A549 (cell line): ENCODE measurements at regions not wholly inside any gene's neighbourhood (a gene's known extent, or its start where the extent isn't known, plus 50 kb on each side); places are given as distances from the start of the nearest gene placed in this dataset.

Experiments used
- ATAC-seq, 2 experiments: fragments of 200-7000 bp in 1 of 2; fragments of >200 bp in 1 of 2; cut with Nextera tagmentation in 1 of 2; cut with Tn5 transposase in 1 of 2; 3 replicates each; pipeline versions ENCODE4 v1.8.0 to v1.9.1; 2018 to 2020; ENCODE audit warnings: mild to moderate bottlenecking in 1 of 2, moderate library complexity in 1 of 2
- CTCF ChIA-PET: fragments of 300-600 bp; sonication (Branson Sonifier 250); formaldehyde crosslinking; extraction: SDS; loops from one replicate; lab custom pipeline; 2021; ENCODE audit warnings: antibody characterized with exemption, inconsistent platforms; lab: Yijun Ruan, JAX
- POLR2A ChIA-PET: fragments of 350-600 bp; formaldehyde crosslinking; extraction: SDS; loops from one replicate; lab custom pipeline; 2021; ENCODE audit warnings: antibody characterized with exemption, inconsistent platforms; lab: Yijun Ruan, JAX
- DNase-seq, 2 experiments: peaks; one replicate each; pipeline versions ENCODE4 v3.0.0 to v3.0.0-alpha.2; 2011 to 2016; ENCODE audit warnings: low read depth in 1 of 2, low spot score in 1 of 2
- FAIRE-seq: peaks from 2 replicates; lab custom pipeline; 2011; peaks lifted over from hg19 to GRCh38; lab: Jason Lieb, UNC
- H3K27ac ChIP-seq, 2 experiments: fragments of >200 bp; sonication (Bioruptor Twin); formaldehyde crosslinking; 3 replicates each; pipeline ENCODE4 v1.5.1; 2016 to 2017
- H3K4me1 ChIP-seq: fragments of >200 bp; sonication (Bioruptor Twin); formaldehyde crosslinking; 3 replicates; pipeline ENCODE4 v1.6.1; 2016
- H3K4me2 ChIP-seq: fragments of >200 bp; sonication (Bioruptor Twin); formaldehyde crosslinking; 3 replicates; pipeline ENCODE4 v1.6.1; 2016
- H3K4me3 ChIP-seq: fragments of >200 bp; sonication (Bioruptor Twin); formaldehyde crosslinking; 3 replicates; pipeline ENCODE4 v1.5.1; 2016
- H3K9me3 ChIP-seq: fragments of >200 bp; sonication (Bioruptor Twin); formaldehyde crosslinking; 3 replicates; pipeline ENCODE4 v1.6.1; 2016
- CHD4 ChIP-seq: fragments of 200-600 bp; sonication (generic); IDR thresholded peaks from 2 replicates; pipeline ENCODE4 v1.6.1; 2016; ENCODE audit warnings: antibody characterized with exemption, mild to moderate bottlenecking, borderline replicate concordance
- CTCF ChIP-seq: fragments of >200 bp; sonication (Bioruptor Twin); formaldehyde crosslinking; IDR thresholded peaks from 3 replicates; pipeline ENCODE4 v1.5.1; 2016
- E2F6 ChIP-seq: IDR thresholded peaks from 2 replicates; pipeline ENCODE4 v1.6.1; 2012; ENCODE audit warnings: low read depth, borderline replicate concordance
- ELK1 ChIP-seq: fragments of 150-350 bp; IDR thresholded peaks from 2 replicates; pipeline ENCODE4 v1.6.1; 2014; ENCODE audit warnings: low read depth, mild to moderate bottlenecking, low read length
- EP300 ChIP-seq, 2 experiments: fragments of >200 bp; sonication (Bioruptor Twin); formaldehyde crosslinking; IDR thresholded peaks; 2 replicates in 1 of 2; 3 replicates in 1 of 2; pipeline ENCODE4 v1.6.1; 2016 to 2017
- FOSL2 ChIP-seq, 2 experiments: fragments of 450-650 bp in 1 of 2; fragments of >200 bp in 1 of 2; sonication (Bioruptor Twin) in 1 of 2; formaldehyde crosslinking; IDR thresholded peaks; 2 replicates each; pipeline versions ENCODE4 v1.5.0 to v1.6.1; 2016 to 2020; ENCODE audit warnings: mild to moderate bottlenecking in 1 of 2, moderate library complexity in 1 of 2
- HDAC2 ChIP-seq: fragments of 200-600 bp; sonication (generic); IDR thresholded peaks from 2 replicates; pipeline ENCODE4 v1.6.1; 2016
- HOXB5 ChIP-seq: fragments of 250-450 bp; sonication (Bioruptor Pico); IDR thresholded peaks from 2 replicates; pipeline ENCODE4 v1.5.0; 2020; ENCODE audit warnings: mild to moderate bottlenecking, moderate library complexity
- JUNB ChIP-seq: fragments of >200 bp; sonication (Bioruptor Twin); formaldehyde crosslinking; IDR thresholded peaks from 2 replicates; pipeline ENCODE4 v1.6.1; 2016
- KDM5A ChIP-seq: fragments of 200-600 bp; sonication (generic); IDR thresholded peaks from 2 replicates; pipeline ENCODE4 v1.6.1; 2016; ENCODE audit warnings: antibody characterized with exemption, mild to moderate bottlenecking
- MAFK ChIP-seq: fragments of 450-650 bp; IDR thresholded peaks from 2 replicates; pipeline ENCODE4 v1.6.1; 2014; ENCODE audit not compliant: partially characterized antibody
- MYC ChIP-seq: IDR thresholded peaks from 2 replicates; pipeline ENCODE4 v1.6.1; 2012; ENCODE audit warnings: mild to moderate bottlenecking, inconsistent platforms, low read length, improper control_type of control experiment, borderline replicate concordance
- NR3C1 ChIP-seq: fragments of >200 bp; sonication (Bioruptor Twin); formaldehyde crosslinking; IDR thresholded peaks from 3 replicates; pipeline ENCODE4 v1.6.1; 2017
- PBX3 ChIP-seq: IDR thresholded peaks from 2 replicates; pipeline ENCODE4 v1.6.1; 2012
- PHF8 ChIP-seq: fragments of 200-600 bp; sonication (generic); IDR thresholded peaks from 2 replicates; pipeline ENCODE4 v1.6.1; 2016; ENCODE audit warnings: low read depth, mild to moderate bottlenecking, antibody characterized with exemption, moderate library complexity, borderline replicate concordance
- RARB ChIP-seq: fragments of 250-450 bp; sonication (Bioruptor Pico); IDR thresholded peaks from 2 replicates; pipeline ENCODE4 v1.8.0; 2021; ENCODE audit warnings: mild to moderate bottlenecking, moderate library complexity
- TP53 ChIP-seq: fragments of 250-450 bp; sonication (Bioruptor Pico); IDR thresholded peaks from 2 replicates; pipeline ENCODE4 v1.5.0; 2021; ENCODE audit warnings: mild to moderate bottlenecking, moderate library complexity
- ZC3H11A ChIP-seq: fragments of 450-650 bp; IDR thresholded peaks from 2 replicates; pipeline ENCODE4 v1.6.1; 2014; ENCODE audit warnings: antibody characterized with exemption, mild to moderate bottlenecking
- ZNF302 ChIP-seq: fragments of 250-450 bp; sonication (Bioruptor Pico); IDR thresholded peaks from 2 replicates; pipeline ENCODE4 v1.9.0; 2021; ENCODE audit warnings: inconsistent platforms, mild to moderate bottlenecking, moderate library complexity
- WGBS: methylation state at CpG from one replicate; pipeline ENCODE4 v1.1.6; 2017; ENCODE audit errors: missing lambda C conversion rate; 5-methylcytosine and 5-hydroxymethylcytosine counted together
- TF ChIP-seq, protein P1 (sequence below): fragments of >200 bp; sonication (Bioruptor Twin); formaldehyde crosslinking; IDR thresholded peaks from 2 replicates; pipeline ENCODE4 v1.6.1; 2016
- TF ChIP-seq, protein P2 (sequence below): IDR thresholded peaks from 2 replicates; pipeline ENCODE4 v1.6.1; 2012

DNA sequence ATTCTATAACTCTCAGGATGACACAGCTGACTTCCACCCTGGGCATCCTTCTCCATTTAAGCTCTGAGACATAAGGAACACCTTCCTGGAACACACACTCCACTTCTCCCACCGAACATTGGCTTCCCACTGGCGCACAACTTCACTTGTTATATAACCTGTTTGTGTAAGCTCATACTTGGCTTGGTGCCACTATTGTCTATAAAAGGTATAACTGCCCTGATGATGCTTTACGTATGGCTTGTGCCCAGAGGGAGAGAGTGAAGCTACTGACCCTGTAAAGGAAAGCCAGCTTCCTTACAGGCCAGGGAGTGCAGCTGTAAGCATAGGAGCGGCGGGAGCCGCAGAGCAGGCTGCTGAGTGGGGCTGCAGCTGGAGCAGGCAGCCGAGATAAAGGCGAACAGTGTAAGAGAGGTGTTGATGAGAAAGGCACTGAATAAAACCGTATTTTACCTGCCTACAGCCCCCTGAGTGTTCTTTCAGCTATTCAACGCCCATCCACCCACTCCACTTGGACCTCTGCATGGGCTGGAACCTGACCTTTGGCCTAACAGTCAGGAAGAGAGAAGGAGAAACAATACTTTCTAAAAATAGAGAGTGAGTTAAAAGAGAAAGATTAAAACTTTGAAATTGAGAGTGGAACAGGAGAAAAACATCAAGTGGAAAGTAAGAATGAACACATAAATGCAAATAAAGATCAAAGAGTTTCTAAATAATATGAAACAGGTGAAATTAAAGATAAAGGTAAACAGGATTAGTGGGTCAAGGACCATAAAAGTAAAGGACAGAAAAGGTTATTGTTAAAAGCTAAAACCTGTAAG lies 252.1 kb upstream of the ARHGAP42 start:
- Histone ChIP-seq H3K4me1 (no peaks in the 10 kb centered on the region), H3K4me3 (no peak overlapping the region), H3K9me3 (no peaks in the 10 kb centered on the region), H3K27ac (no peak overlapping the region), H3K4me2 (no peak overlapping the region)
- WGBS = 53% methylated on average over 9 of the region's 10 CpGs
- ATAC-seq (no peak), FAIRE-seq (no peak), DNase-seq (no peak)
- no peak for TF ChIP-seq ELK1
- no peak for TF ChIP-seq MAFK
- no peak for TF ChIP-seq PBX3
- TF ChIP-seq HOXB5 (CRISPR knock-in tag) = no peak
- no peak for TF ChIP-seq E2F6
- no peak for TF ChIP-seq NR3C1
- TF ChIP-seq, protein P1, sequence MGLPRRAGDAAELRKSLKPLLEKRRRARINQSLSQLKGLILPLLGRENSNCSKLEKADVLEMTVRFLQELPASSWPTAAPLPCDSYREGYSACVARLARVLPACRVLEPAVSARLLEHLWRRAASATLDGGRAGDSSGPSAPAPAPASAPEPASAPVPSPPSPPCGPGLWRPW = no peak
- TF ChIP-seq MYC = no peak
- TF ChIP-seq KDM5A = no peak
- TF ChIP-seq HDAC2 = no peak
- TF ChIP-seq ZNF302 (CRISPR knock-in tag) = no peak
- TF ChIP-seq RARB (CRISPR knock-in tag) = no peak
- no peak for TF ChIP-seq CTCF
- TF ChIP-seq JUNB = no peak
- CTCF ChIA-PET = no interaction called here
- POLR2A ChIA-PET = no interaction called here

DNA sequence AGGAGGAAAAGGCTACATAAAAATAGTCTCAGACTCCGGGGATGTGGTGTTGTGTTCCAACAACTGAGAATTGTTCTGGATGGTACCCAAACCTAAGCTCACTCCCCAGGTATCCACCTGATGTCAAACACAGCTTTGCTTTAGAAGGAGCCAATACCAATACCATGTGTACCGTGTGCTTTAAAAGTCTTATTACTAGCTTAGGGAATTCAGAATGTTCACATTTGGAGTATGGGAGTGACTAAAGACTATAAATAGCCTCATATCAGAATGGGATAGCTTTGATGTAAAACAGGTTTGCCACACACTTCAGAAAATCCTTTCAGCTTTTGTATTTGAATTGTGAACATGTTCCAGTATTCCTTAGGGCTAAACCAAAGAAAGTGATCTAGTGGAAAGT lies 248.7 kb upstream of the ARHGAP42 start:
- no peak for FAIRE-seq
- ChIA-PET POLR2A (interaction anchor here (0.7 kb wide), 1 partner anchor 103 kb away, joined by 4 read pairs; no protein-coding TSS in a partner anchor), CTCF (no interaction called here)
- no peak for DNase-seq
- Histone ChIP-seq H3K4me1 (no peaks in the 10 kb centered on the region), H3K4me3 (no peak overlapping the region), H3K27ac (no peak overlapping the region), H3K9me3 (no peaks in the 10 kb centered on the region), H3K4me2 (no peak overlapping the region)
- ATAC-seq = no peak
- TF ChIP-seq ZNF302 (CRISPR knock-in tag) = no peak
- no peak for TF ChIP-seq TP53 (CRISPR knock-in tag)
- WGBS = 40% methylated on average over 2 of the region's 2 CpGs

DNA sequence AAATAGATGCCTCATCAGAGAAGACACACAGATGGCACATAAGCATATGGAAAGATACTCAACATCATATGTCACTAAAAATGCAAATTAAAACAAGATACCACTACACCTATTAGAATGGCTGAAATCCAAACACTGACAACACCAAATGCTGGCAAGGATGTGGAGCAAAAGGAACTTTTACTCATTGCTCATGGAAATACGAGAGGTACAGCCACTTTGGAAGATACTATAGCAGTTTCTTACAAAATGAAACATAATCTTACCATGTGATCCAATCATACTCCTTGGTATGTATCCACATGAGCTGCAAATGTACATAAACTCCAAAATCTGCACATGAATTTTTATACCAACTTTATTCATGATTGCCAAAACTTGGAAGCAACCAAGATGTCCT lies 246.0 kb upstream of the ARHGAP42 start:
- no peaks in the 10 kb centered on the region for H3K9me3 ChIP-seq
- H3K4me3 ChIP-seq = no peak overlapping the region
- ATAC-seq (no peak), FAIRE-seq (no peak)
- POLR2A ChIA-PET = no interaction called here
- 0% methylated on average over 1 of the region's 1 CpG for WGBS
- H3K4me1 ChIP-seq = no peaks in the 10 kb centered on the region
- H3K4me2 ChIP-seq = no peak overlapping the region
- no peak for TF ChIP-seq ZC3H11A
- no peak for TF ChIP-seq ELK1
- TF ChIP-seq FOSL2 (IDR thresholded peaks at IDR 0.05) = no peak
- TF ChIP-seq FOSL2 (CRISPR knock-in tag; IDR thresholded peaks at IDR 0.05) = no peak
- TF ChIP-seq CHD4 = no peak
- no peak for TF ChIP-seq EP300 (IDR thresholded peaks at IDR 0.05)
- TF ChIP-seq, protein P2, sequence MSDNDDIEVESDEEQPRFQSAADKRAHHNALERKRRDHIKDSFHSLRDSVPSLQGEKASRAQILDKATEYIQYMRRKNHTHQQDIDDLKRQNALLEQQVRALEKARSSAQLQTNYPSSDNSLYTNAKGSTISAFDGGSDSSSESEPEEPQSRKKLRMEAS = no peak
- TF ChIP-seq PHF8 = no peak
- TF ChIP-seq, all 56 proteins: peak for 0
- DNase-seq = no peak
- CTCF ChIA-PET = no interaction called here
- H3K27ac ChIP-seq = no peak overlapping the region
